Fibroblast of gingiva (primary cell): ENCODE measurements at regions not wholly inside any gene's neighbourhood (a gene's known extent, or its start where the extent isn't known, plus 50 kb on each side); places are given as distances from the start of the nearest gene placed in this dataset.
"Not testable (repeated sequence)": the region's sequence is repeated elsewhere in the genome, so short reads cannot be mapped to it uniquely, and the experiment has no call there.

Experiments
- DNase-seq: peaks from one replicate; pipeline ENCODE4 v3.0.0-alpha.2; 2011; ENCODE audit warnings: low read depth

GRCh38 chr3:89923921-89924610, 816.6 kb downstream of the EPHA3 start:
- no peak for DNase-seq

DNA sequence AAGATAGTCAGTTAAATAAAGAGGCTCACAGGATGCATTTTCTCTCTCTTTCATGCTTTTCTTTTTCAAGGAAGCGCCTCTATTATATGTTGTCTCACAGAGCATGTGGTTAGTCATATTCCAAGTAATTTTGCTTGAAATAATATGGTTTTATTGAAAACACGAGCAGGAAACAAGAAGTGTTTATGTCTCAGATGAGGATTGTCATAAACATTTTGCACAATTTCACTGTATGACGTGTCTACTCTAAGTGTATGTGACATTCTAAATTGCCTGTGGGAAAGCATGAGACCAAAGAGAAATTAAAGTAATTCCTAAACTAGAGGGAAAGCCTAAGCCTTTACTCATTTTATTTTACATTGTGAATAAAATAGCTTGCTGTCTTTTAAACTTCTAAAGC, 818.6 kb downstream of the EPHA3 start:
- peak; percentile 54 for DNase-seq

GRCh38 chr3:89932882-89933281, 825.5 kb downstream of the EPHA3 start:
- DNase-seq, result no peak

GRCh38 chr3:89944461-89944860, 837.0 kb downstream of the EPHA3 start:
- DNase-seq, result not testable (repeated sequence)

DNA sequence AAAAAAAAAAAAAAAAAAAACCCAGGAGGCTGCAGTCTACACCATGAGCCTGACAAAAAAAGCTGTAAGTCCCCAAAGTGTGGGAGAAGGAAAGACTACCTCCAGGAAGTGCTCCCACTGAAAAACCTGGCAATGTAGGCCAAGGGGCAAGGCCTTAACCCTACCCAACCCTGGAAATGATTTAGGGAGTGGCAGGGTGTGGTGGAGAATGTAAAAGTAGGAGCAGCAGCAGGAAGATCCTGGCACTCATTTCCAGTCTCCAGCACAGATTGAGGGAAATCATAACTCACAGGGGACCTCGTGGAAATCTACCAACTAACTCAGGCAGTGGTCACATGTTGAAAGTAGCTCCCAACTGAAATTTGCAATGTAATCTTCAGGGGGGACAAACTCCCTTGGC, 839.5 kb downstream of the EPHA3 start:
- DNase-seq, result no peak

- DNase-seq, result peak; percentile 3
Measured at GRCh38 chr3:89947337-89947954, 840.0 kb downstream of the EPHA3 start.

DNA sequence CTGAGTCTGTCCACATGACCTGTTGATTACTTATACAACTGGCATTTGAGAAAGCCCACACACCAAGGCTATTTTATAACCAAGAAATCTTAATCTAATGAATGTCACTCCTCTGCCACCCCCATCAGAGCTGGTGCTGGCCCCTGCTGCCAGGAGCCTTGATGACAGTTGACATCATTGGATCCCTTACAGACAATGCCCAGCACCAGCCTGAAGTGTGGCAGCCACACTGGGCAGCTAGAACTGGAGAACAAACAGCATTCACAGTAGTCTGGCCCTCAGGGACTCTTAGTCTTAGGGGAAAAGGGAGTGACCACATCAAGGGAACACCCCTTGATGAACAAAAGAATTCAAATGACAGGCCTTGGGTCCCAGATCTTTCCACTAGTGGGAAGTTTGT, 840.6 kb downstream of the EPHA3 start:
- no peak for DNase-seq

- no peak for DNase-seq
Measured at GRCh38 chr3:89950772-89951171, 843.4 kb downstream of the EPHA3 start.

DNA sequence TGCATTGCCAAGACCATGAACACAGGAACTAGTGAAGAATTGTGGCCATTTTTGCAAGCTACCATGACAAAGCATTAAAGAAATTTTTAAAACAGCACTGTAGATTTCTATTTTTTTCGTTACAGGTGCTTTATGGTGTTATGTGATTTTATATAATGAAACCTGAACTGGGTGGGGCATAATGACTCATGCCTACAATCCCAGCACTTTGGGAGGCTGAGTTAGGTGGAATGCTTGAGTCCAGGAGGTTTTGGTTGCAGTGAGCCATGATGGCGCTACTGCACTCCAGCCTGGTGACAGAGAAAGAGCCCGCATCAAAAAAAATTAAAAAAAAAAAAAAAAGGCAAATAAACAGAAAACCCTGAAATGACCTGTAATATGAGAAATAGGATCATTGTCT, 846.7 kb downstream of the EPHA3 start:
- no peak for DNase-seq

DNA sequence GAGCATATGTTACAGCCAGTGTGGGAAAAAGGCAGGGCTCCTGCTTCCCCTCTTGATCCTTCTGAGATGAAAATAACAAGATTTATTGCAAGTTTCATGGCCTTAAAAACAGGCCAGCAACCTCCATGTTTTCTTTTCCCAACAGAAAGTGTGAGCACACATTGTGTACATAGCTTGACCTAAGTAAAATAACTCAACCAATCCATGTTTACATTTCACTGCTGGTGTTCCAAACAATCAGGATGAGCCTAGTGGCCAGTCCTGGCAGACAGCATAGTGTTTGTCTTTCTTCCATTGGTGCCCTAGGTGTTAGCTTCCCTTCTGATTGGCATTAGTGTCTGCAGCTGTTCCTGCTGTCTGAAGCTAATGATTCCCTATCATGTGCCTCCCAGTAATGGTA, 847.7 kb downstream of the EPHA3 start:
- peak; percentile 6 for DNase-seq

DNA sequence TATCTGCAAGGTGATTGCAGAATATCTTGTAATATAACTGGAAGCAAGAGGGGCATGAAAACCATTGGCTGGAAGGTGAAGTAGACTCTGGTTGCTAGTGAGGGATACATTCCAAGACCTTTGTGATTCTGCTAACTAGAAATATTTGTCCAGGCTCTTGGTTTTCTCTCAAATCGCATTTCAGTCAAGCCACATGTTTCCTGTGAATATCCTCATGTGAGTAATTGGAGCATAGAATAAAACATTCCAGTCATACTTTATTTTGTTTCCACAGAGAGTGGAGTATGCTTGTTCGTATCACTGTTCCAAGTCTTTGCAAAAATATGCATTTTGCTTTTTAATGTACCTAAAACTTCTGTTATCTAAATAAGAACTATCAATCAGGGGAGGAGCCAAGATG, 850.0 kb downstream of the EPHA3 start:
- peak; percentile 75 for DNase-seq

DNA sequence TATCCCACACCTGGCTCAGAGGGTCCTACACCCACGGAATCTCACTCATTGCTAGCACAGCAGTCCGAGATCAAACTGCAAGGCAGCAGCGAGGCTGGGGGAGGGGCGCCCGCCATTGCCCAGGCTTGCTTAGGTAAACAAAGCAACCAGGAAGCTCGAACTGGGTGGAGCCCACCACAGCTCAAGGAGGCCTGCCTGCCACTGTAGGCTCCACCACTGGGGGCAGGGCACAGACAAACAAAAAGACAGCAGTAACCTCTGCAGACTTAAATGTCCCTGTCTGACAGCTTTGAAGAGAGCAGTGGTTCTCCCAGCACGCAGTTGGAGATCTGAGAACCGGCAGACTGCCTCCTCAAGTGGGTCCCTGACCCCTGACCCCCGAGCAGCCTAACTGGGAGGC, 850.7 kb downstream of the EPHA3 start:
- DNase-seq, result not testable (repeated sequence)

GRCh38 chr3:89964347-89964746, 856.9 kb downstream of the EPHA3 start:
- DNase-seq, result peak; percentile 89

DNA sequence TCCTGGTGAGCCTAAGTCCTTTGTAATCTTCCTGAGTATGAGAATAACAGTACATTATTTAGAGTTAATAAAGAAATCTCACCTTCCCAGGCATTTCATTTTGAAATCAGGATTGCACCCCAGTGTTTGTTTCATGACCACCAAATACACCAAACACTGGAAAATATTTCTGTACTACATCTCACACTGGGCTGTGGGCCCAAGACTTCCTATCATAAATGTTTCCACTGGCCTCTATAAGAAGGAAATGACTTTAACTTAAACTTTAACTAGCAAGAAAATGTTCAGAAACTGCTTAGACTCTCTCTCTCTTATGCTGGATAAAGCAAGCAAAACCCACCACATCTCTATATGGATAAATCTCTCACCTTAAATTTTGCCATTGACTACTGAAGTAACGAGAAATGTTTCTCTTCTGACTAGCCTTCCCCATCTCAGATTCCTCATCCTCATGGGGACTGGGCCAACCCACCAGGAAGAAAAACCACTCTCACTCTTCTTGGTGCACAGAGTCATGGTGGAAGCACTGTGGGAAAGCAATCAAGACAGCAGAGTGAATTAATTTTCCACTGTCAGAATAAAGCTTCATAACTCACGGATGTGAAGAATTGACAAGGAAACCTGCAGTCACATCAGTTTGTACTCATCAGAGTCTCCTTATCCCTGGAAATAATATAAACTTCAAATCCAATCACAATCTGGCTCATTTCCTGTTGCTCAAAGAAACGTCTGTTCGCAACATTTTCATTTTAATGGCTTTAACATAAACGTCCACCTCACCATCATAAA, 859.6 kb downstream of the EPHA3 start:
- no peak for DNase-seq

DNA sequence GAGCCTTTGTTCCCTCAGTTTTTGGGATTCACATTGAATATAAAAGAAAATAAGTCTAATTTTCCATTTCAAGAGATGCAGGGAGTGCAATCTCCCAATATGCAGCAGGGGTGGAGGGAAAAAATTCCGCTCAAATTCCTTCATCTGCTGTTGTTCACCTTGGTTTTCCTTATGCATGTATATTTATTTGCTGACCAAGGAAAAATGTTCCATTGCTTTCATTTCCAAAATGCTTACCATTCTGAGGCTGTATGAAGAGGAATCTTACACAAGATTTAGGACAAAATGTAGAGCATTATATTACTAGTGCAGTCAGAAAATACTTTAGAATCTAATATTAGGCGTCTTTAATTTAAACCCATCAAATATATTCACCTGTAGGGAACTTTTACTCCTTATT, 863.9 kb downstream of the EPHA3 start:
- no peak for DNase-seq

DNA sequence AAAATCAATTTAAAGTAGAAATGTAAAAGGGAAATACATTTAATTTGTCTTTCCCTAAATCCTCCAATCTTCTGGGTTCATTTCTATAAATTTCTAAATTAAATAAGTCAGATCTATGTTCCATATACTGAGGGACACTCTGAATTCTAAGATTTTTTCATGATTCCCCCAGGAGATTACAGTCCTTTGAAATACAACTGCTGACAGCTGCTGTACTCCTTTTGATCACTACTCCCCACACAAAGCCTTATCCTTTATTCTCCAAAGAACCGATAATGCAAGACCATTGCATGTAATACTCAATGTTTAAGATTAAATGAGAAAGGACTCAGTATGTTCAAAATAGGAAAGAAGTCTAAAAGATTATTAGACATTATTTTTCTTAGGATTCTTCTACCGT, 865.7 kb downstream of the EPHA3 start:
- DNase-seq, result no peak

- no peak for DNase-seq
Measured at GRCh38 chr3:89974903-89975519, 867.6 kb downstream of the EPHA3 start.

GRCh38 chr3:89983449-89983848, 876.0 kb downstream of the EPHA3 start:
- no peak for DNase-seq

- no peak for DNase-seq
Measured at GRCh38 chr3:90005281-90005847, 897.9 kb downstream of the EPHA3 start.

GRCh38 chr3:90007778-90008499, 900.5 kb downstream of the EPHA3 start:
- peak; percentile 93 for DNase-seq

DNA sequence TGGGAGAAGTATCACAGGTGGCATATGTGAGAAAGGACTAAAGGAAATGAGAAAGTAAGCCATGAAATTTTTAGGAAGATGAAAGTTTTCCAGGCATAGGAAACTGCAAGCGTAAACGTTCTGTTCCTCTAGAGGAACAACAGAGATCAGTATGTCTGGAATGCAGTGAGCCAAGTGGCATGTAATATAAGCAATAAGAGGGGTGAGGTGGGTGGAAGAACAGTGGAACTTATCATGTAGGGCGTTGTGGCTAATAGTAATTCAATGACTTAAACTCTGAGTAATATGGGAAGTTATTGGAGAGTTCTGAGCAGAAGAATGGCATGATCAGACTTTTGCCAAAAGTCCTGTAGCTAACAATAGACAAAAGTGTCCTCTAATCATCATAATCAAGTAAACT, 902.9 kb downstream of the EPHA3 start:
- DNase-seq, result peak; percentile 85

DNA sequence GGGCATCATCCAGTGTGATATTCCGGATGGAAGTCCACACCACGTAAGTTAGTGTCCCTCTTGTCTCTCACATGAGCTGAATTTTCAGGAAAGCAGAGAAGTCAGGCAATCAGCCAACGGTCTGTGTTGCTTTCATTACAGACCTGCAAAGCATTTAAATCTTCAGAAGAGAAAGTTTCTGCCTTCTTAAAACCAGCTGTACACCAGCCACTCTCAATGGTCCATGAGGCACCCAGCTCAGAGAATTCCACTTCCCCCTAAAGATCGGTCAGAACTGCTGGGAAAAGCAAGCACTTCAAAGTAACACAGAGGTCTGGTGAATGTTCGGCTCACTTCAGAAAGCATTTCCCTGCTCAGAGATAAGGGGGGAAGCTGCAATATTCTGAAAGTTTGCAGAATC, 903.7 kb downstream of the EPHA3 start:
- DNase-seq, result peak; percentile 3
